ENCODE measurements at regions not wholly inside any gene's neighbourhood (a gene's known extent, or its start where the extent isn't known, plus 50 kb on each side); places are given as distances from the start of the nearest gene placed in this dataset.

DNA sequence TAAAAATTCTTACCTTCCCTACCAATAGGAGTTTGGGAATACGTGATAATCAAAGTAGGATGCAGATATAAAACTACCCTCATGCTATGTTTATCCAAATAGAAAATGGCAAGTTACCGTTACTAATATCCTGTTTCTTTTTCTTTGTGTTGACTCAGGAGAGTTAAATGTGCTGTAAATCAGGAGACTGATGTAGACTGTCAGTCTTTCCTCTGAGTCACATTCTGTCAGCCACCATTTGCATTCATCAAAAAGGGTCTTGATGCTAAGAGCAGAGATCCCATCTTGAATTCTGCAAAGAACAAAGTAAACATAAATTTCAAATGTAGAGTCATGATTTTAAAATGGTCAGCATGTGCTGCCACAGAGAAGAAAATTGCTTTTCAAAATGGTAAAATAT lies 712.8 kb downstream of the SOCS6 start:
- H3K27me3 ChIP-seq (ENCODE audit: insufficient read depth, insufficient read length): no peaks in the 10 kb centered on the region
- no peak for DNase-seq (ENCODE audit: low read depth, low spot score)
- H3K4me3 ChIP-seq (ENCODE audit: insufficient read length, low read depth): no peak overlapping the region
- H3K36me3 ChIP-seq (ENCODE audit: insufficient read depth, insufficient read length, low read length): no peaks in the 10 kb centered on the region
- H3K9ac ChIP-seq (ENCODE audit: insufficient read length, low read depth): no peak overlapping the region
- TF ChIP-seq ZNF274 (IDR thresholded peaks at IDR 0.05; ENCODE audit: low read depth, low read length) (no peak), SUZ12 (IDR thresholded peaks at IDR 0.05; ENCODE audit: extremely low read depth, insufficient read depth, insufficient read length) (no peak), YY1 (IDR thresholded peaks at IDR 0.05; ENCODE audit: insufficient read depth, insufficient read length) (no peak)
- no peaks in the 10 kb centered on the region for H3K4me1 ChIP-seq (ENCODE audit: insufficient read depth, insufficient read length)
- H3K9me3 ChIP-seq (ENCODE audit: insufficient read depth, low read length): no peaks in the 10 kb centered on the region

- H3K9ac ChIP-seq (ENCODE audit: insufficient read length, low read depth): no peak overlapping the region
- TF ChIP-seq ZNF274 (IDR thresholded peaks at IDR 0.05; ENCODE audit: low read depth, low read length): no peak
- H3K36me3 ChIP-seq (ENCODE audit: insufficient read depth, insufficient read length, low read length): no peaks in the 10 kb centered on the region
- no peak overlapping the region for H3K4me3 ChIP-seq (ENCODE audit: insufficient read length, low read depth)
- no peak for DNase-seq (ENCODE audit: low read depth, low spot score)
- no peaks in the 10 kb centered on the region for H3K27me3 ChIP-seq (ENCODE audit: insufficient read depth, insufficient read length)
- no peaks in the 10 kb centered on the region for H3K9me3 ChIP-seq (ENCODE audit: insufficient read depth, low read length)
- no peaks in the 10 kb centered on the region for H3K4me1 ChIP-seq (ENCODE audit: insufficient read depth, insufficient read length)
Measured at GRCh38 chr18:70998490-70998889, 709.6 kb downstream of the SOCS6 start.

DNA sequence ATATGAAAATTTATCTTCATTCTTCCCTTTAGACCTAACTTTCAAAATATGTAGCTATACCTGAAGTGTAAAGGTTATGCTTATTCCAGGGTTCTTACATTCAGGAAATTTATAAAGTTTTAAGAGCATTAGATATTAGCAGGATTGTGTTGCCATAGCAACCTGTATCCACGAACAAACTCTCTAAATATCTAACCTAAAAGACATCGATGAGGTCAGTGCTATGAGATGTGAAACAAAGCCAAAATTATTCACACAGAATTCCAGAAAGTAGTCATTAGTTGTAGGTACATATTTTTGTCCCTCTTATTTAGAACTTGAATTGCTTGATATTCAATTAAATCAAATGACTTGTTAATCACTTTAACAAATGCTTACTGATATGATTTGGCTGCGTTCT lies 705.3 kb downstream of the SOCS6 start:
- TF ChIP-seq YY1 (IDR thresholded peaks at IDR 0.05; ENCODE audit: insufficient read depth, insufficient read length) (no peak), SUZ12 (IDR thresholded peaks at IDR 0.05; ENCODE audit: extremely low read depth, insufficient read depth, insufficient read length) (no peak), ZNF274 (IDR thresholded peaks at IDR 0.05; ENCODE audit: low read depth, low read length) (no peak)
- DNase-seq (ENCODE audit: low read depth, low spot score): no peak
- no peak overlapping the region for H3K9ac ChIP-seq (ENCODE audit: insufficient read length, low read depth)
- H3K9me3 ChIP-seq (ENCODE audit: insufficient read depth, low read length): no peaks in the 10 kb centered on the region
- no peak overlapping the region for H3K4me3 ChIP-seq (ENCODE audit: insufficient read length, low read depth)
- H3K36me3 ChIP-seq (ENCODE audit: insufficient read depth, insufficient read length, low read length): no peaks in the 10 kb centered on the region
- no peaks in the 10 kb centered on the region for H3K4me1 ChIP-seq (ENCODE audit: insufficient read depth, insufficient read length)
- no peaks in the 10 kb centered on the region for H3K27me3 ChIP-seq (ENCODE audit: insufficient read depth, insufficient read length)

DNA sequence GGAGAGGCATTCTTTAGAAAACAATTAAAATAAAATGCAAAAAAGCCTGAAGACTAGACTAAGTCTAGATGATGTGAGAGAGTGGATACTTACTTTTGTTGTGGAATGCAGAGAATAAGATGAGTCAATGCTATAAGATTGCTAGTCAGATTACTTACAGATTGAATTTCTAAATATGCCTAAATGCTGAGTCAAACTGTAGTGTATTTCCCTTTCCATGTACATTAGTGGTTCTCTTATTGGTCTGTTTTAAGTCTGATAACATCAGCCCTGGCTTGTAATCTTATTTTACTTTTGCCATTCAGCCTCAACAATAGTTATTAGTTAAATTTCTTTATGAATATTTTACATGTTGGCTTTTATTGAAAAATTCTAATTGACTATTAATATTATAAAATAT lies 702.7 kb downstream of the SOCS6 start:
- Histone ChIP-seq H3K9me3 (ENCODE audit: insufficient read depth, low read length) (peaks cover 2% of the 10 kb centered on the region; the same call in 1 of the 2 replicates), H3K36me3 (ENCODE audit: insufficient read depth, insufficient read length, low read length) (no peaks in the 10 kb centered on the region), H3K27me3 (ENCODE audit: insufficient read depth, insufficient read length) (no peaks in the 10 kb centered on the region), H3K4me3 (ENCODE audit: insufficient read length, low read depth) (no peak overlapping the region), H3K9ac (ENCODE audit: insufficient read length, low read depth) (no peak overlapping the region), H3K4me1 (ENCODE audit: insufficient read depth, insufficient read length) (no peaks in the 10 kb centered on the region)
- no peak for TF ChIP-seq ZNF274 (IDR thresholded peaks at IDR 0.05; ENCODE audit: low read depth, low read length)
- no peak for TF ChIP-seq YY1 (IDR thresholded peaks at IDR 0.05; ENCODE audit: insufficient read depth, insufficient read length)
- no peak for TF ChIP-seq SUZ12 (IDR thresholded peaks at IDR 0.05; ENCODE audit: extremely low read depth, insufficient read depth, insufficient read length)
- no peak for DNase-seq (ENCODE audit: low read depth, low spot score)

GRCh38 chr18:70985948-70986347 lies 697.1 kb downstream of the SOCS6 start:
- TF ChIP-seq SUZ12 (IDR thresholded peaks at IDR 0.05; ENCODE audit: extremely low read depth, insufficient read depth, insufficient read length) (no peak), ZNF274 (IDR thresholded peaks at IDR 0.05; ENCODE audit: low read depth, low read length) (no peak), YY1 (IDR thresholded peaks at IDR 0.05; ENCODE audit: insufficient read depth, insufficient read length) (no peak)
- H3K9me3 ChIP-seq (ENCODE audit: insufficient read depth, low read length): peaks cover 16% of the 10 kb centered on the region; the same call in 1 of the 2 replicates

DNA sequence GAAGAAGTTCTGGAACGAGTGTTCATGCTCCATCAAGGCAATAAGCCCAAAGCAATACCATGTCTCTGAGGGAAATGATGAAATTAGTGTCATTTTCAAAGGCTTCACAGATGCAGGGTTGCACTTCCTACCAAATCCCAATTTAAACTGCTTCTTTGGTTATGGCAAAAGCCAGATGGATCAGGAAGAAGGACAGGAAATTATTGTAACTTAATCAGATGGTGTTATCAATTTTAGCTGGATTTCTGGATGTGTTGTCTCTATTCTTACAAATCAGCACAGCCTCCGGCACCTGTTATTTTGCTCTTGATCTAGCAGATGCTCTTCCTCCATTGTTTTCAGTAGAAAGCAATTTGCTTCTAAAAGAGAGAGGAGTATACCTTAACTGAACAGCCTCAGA lies 693.4 kb downstream of the SOCS6 start:
- TF ChIP-seq SUZ12 (IDR thresholded peaks at IDR 0.05; ENCODE audit: extremely low read depth, insufficient read depth, insufficient read length): no peak
- TF ChIP-seq ZNF274 (IDR thresholded peaks at IDR 0.05; ENCODE audit: low read depth, low read length): no peak
- no peak for TF ChIP-seq YY1 (IDR thresholded peaks at IDR 0.05; ENCODE audit: insufficient read depth, insufficient read length)
- H3K4me1 ChIP-seq (ENCODE audit: insufficient read depth, insufficient read length): no peaks in the 10 kb centered on the region
- no peak for DNase-seq (ENCODE audit: low read depth, low spot score)
- no peaks in the 10 kb centered on the region for H3K27me3 ChIP-seq (ENCODE audit: insufficient read depth, insufficient read length)
- no peak overlapping the region for H3K4me3 ChIP-seq (ENCODE audit: insufficient read length, low read depth)
- H3K36me3 ChIP-seq (ENCODE audit: insufficient read depth, insufficient read length, low read length): no peaks in the 10 kb centered on the region
- H3K9ac ChIP-seq (ENCODE audit: insufficient read length, low read depth): no peak overlapping the region
- peaks cover 16% of the 10 kb centered on the region; the same call in 1 of the 2 replicates for H3K9me3 ChIP-seq (ENCODE audit: insufficient read depth, low read length)

More at GRCh38 chr18:70985948-70986347, 697.1 kb downstream of the SOCS6 start:
- Histone ChIP-seq H3K36me3 (ENCODE audit: insufficient read depth, insufficient read length, low read length) (no peaks in the 10 kb centered on the region), H3K27me3 (ENCODE audit: insufficient read depth, insufficient read length) (no peaks in the 10 kb centered on the region), H3K4me1 (ENCODE audit: insufficient read depth, insufficient read length) (no peaks in the 10 kb centered on the region), H3K9ac (ENCODE audit: insufficient read length, low read depth) (no peak overlapping the region), H3K4me3 (ENCODE audit: insufficient read length, low read depth) (no peak overlapping the region)
- DNase-seq (ENCODE audit: low read depth, low spot score): no peak

DNA sequence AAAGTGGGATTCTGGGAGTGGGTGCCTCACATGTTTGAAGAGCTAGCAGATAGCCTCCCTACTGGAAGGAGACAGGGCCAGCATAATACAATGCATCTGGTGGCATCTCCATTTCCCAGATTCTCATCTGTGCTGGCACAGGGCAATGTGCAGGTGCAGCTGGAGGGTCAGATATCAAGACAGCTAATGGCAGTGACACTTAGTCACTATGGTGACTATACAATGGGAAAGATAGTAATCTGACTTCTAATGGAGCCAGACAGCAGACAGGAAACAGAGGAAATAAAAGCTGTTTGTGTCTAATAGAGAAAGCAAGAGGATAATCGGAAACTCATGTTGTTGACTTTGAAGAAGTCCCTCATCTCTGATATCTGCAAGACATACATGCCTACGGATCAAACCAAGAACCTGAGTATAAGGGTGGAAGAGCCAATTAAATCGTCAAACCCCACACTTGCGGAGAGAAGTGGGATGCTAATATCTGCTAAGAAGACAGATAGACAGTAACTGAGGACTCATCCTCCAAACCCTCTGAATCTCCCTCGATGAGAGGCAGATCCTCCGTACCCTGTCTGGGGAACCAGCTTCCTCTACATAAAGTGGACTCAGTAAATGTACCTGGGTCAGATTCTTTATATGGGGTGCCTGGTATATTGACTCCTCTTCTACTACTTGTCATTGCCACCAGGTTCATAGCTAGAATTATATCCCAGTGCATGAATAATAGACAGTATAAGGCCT lies 692.7 kb downstream of the SOCS6 start:
- no peaks in the 10 kb centered on the region for H3K4me1 ChIP-seq (ENCODE audit: insufficient read depth, insufficient read length)
- peaks cover 15% of the 10 kb centered on the region; the same call in 1 of the 2 replicates for H3K9me3 ChIP-seq (ENCODE audit: insufficient read depth, low read length)
- no peak overlapping the region for H3K4me3 ChIP-seq (ENCODE audit: insufficient read length, low read depth)
- no peak overlapping the region for H3K9ac ChIP-seq (ENCODE audit: insufficient read length, low read depth)
- no peaks in the 10 kb centered on the region for H3K36me3 ChIP-seq (ENCODE audit: insufficient read depth, insufficient read length, low read length)
- TF ChIP-seq ZNF274 (IDR thresholded peaks at IDR 0.05; ENCODE audit: low read depth, low read length) (no peak), SUZ12 (IDR thresholded peaks at IDR 0.05; ENCODE audit: extremely low read depth, insufficient read depth, insufficient read length) (no peak), YY1 (IDR thresholded peaks at IDR 0.05; ENCODE audit: insufficient read depth, insufficient read length) (no peak)
- DNase-seq (ENCODE audit: low read depth, low spot score): no peak
- H3K27me3 ChIP-seq (ENCODE audit: insufficient read depth, insufficient read length): no peaks in the 10 kb centered on the region
